AML-193 (cell line): ENCODE measurements at regions not wholly inside any gene's neighbourhood (a gene's known extent, or its start where the extent isn't known, plus 50 kb on each side); places are given as distances from the start of the nearest gene placed in this dataset.
A peak's percentile ranks its signal among the peaks of the same experiment; 100 is the strongest.

Experiments used
- DNase-seq, 2 experiments: peaks; one replicate each; lab custom pipeline; 2025; lab: John Stamatoyannopoulos, UW

- no peak for DNase-seq
Measured at GRCh38 chr18:55847960-55848359, 260.0 kb upstream of the TCF4 start.

GRCh38 chr18:55845221-55845620 lies 257.2 kb upstream of the TCF4 start:
- DNase-seq: no peak

GRCh38 chr18:55844382-55844781 lies 256.4 kb upstream of the TCF4 start:
- no peak for DNase-seq

GRCh38 chr18:55841314-55841713 lies 253.3 kb upstream of the TCF4 start:
- no peak for DNase-seq

- DNase-seq: no peak
Measured at GRCh38 chr18:55840601-55841170, 252.7 kb upstream of the TCF4 start.

GRCh38 chr18:55839343-55839742 lies 251.4 kb upstream of the TCF4 start:
- no peak for DNase-seq

- DNase-seq: no peak
Measured at GRCh38 chr18:55838841-55839240, 250.8 kb upstream of the TCF4 start.

GRCh38 chr18:55838319-55838718 lies 250.3 kb upstream of the TCF4 start:
- no peak for DNase-seq

- DNase-seq: no peak
Measured at GRCh38 chr18:55833543-55833942, 245.6 kb upstream of the TCF4 start.

GRCh38 chr18:55830544-55830943 lies 242.6 kb upstream of the TCF4 start:
- peak; percentile 63 to 76 for DNase-seq

- DNase-seq: no peak
Measured at GRCh38 chr18:55821219-55821618, 233.2 kb upstream of the TCF4 start.

GRCh38 chr18:55819448-55819847 lies 231.5 kb upstream of the TCF4 start:
- no peak for DNase-seq

- DNase-seq: no peak
Measured at GRCh38 chr18:55818284-55818683, 230.3 kb upstream of the TCF4 start.

GRCh38 chr18:55811925-55812324 lies 223.9 kb upstream of the TCF4 start:
- no peak for DNase-seq

GRCh38 chr18:55805666-55806065 lies 217.7 kb upstream of the TCF4 start:
- DNase-seq: no peak

- no peak for DNase-seq
Measured at GRCh38 chr18:55795101-55795669, 207.2 kb upstream of the TCF4 start.

- DNase-seq: no peak
Measured at GRCh38 chr18:55794288-55795052, 206.5 kb upstream of the TCF4 start.

GRCh38 chr18:55790296-55790695 lies 202.3 kb upstream of the TCF4 start:
- no peak for DNase-seq

- DNase-seq: no peak
Measured at GRCh38 chr18:55787536-55788073, 199.6 kb upstream of the TCF4 start.

GRCh38 chr18:55786651-55787272 lies 198.8 kb upstream of the TCF4 start:
- no peak for DNase-seq

GRCh38 chr18:55783921-55784320 lies 195.9 kb upstream of the TCF4 start:
- DNase-seq: no peak

- peak; percentile 20 to 31 for DNase-seq
Measured at GRCh38 chr18:55781481-55781957, 193.5 kb upstream of the TCF4 start.
